Activated naive CD8-positive, alpha-beta T cell treated with anti-CD3 and anti-CD28 coated beads, Interleukin-2, amount 50 U/mL, for 24 hours (primary cell): ENCODE measurements at regions not wholly inside any gene's neighbourhood (a gene's known extent, or its start where the extent isn't known, plus 50 kb on each side); places are given as distances from the start of the nearest gene placed in this dataset.
"Not testable (repeated sequence)": the region's sequence is repeated elsewhere in the genome, so short reads cannot be mapped to it uniquely, and the experiment has no call there.

Experiments
- ATAC-seq: fragments of 150-1000 bp; cut with Tn5 transposase; one replicate; pipeline ENCODE4 v1.10.0; 2021
- DNase-seq: peaks from one replicate; pipeline ENCODE4 v3.0.0; 2021
- H3K27ac Mint-ChIP-seq: one replicate; pipeline ENCODE4 v1.8.0; 2021; ENCODE audit warnings: mild to moderate bottlenecking, mixed read lengths
- H3K27me3 Mint-ChIP-seq: one replicate; pipeline ENCODE4 v1.8.0; 2021; ENCODE audit warnings: mixed read lengths
- H3K36me3 Mint-ChIP-seq: one replicate; pipeline ENCODE4 v1.8.0; 2021; ENCODE audit warnings: low read depth, mixed read lengths
- H3K4me1 Mint-ChIP-seq: one replicate; pipeline ENCODE4 v1.8.0; 2021; ENCODE audit warnings: mixed read lengths
- H3K4me3 Mint-ChIP-seq: one replicate; pipeline ENCODE4 v1.8.0; 2021; ENCODE audit warnings: mild to moderate bottlenecking, moderate library complexity, mixed read lengths
- H3K9me3 Mint-ChIP-seq: one replicate; pipeline ENCODE4 v1.8.0; 2021; ENCODE audit warnings: mixed read lengths

GRCh38 chr17:6257336-6257735, 177.6 kb downstream of the AIPL1 start:
- Mint-ChIP-seq H3K4me3 (no peak overlapping the region), H3K27ac (no peak overlapping the region), H3K4me1 (no peaks in the 10 kb centered on the region), H3K9me3 (no peaks in the 10 kb centered on the region), H3K27me3 (peaks cover 41% of the 10 kb centered on the region), H3K36me3 (no peaks in the 10 kb centered on the region)
- ATAC-seq (no peak), DNase-seq (no peak)

GRCh38 chr17:6255322-6255721, 179.6 kb downstream of the AIPL1 start:
- Mint-ChIP-seq H3K4me1 (no peaks in the 10 kb centered on the region), H3K9me3 (no peaks in the 10 kb centered on the region), H3K27ac (no peak overlapping the region), H3K4me3 (no peak overlapping the region), H3K36me3 (no peaks in the 10 kb centered on the region), H3K27me3 (peaks cover 27% of the 10 kb centered on the region)
- no peak for ATAC-seq
- no peak for DNase-seq

- no peak for ATAC-seq
- DNase-seq, result no peak
- H3K36me3 Mint-ChIP-seq, result no peaks in the 10 kb centered on the region
- H3K9me3 Mint-ChIP-seq, result no peaks in the 10 kb centered on the region
- peaks cover 29% of the 10 kb centered on the region for H3K27me3 Mint-ChIP-seq
- H3K4me1 Mint-ChIP-seq, result no peaks in the 10 kb centered on the region
- H3K4me3 Mint-ChIP-seq, result no peak overlapping the region
- H3K27ac Mint-ChIP-seq, result no peak overlapping the region
These were observed 180.9 kb downstream of the AIPL1 start for GRCh38 chr17:6254036-6254435.

GRCh38 chr17:6251640-6252039, 181.5 kb downstream of the WSCD1 start:
- H3K27ac Mint-ChIP-seq, H3K4me1 Mint-ChIP-seq: not testable (repeated sequence)

GRCh38 chr17:6249732-6250131, 179.6 kb downstream of the WSCD1 start:
- peaks cover 6% of the 10 kb centered on the region for H3K27me3 Mint-ChIP-seq
- H3K4me1 Mint-ChIP-seq, result no peaks in the 10 kb centered on the region
- DNase-seq (no peak), ATAC-seq (no peak)
- no peak overlapping the region for H3K4me3 Mint-ChIP-seq
- no peak overlapping the region for H3K27ac Mint-ChIP-seq
- no peaks in the 10 kb centered on the region for H3K9me3 Mint-ChIP-seq
- no peaks in the 10 kb centered on the region for H3K36me3 Mint-ChIP-seq

More at GRCh38 chr17:6251640-6252039, 181.5 kb downstream of the WSCD1 start:
- not testable (repeated sequence) for ATAC-seq, H3K36me3 Mint-ChIP-seq, DNase-seq, H3K9me3 Mint-ChIP-seq, H3K4me3 Mint-ChIP-seq
- H3K27me3 Mint-ChIP-seq, result peaks cover 13% of the 10 kb centered on the region

- Mint-ChIP-seq H3K27me3 (peaks cover 8% of the 10 kb centered on the region), H3K4me3 (no peak overlapping the region), H3K36me3 (no peaks in the 10 kb centered on the region), H3K9me3 (no peaks in the 10 kb centered on the region), H3K4me1 (no peaks in the 10 kb centered on the region), H3K27ac (no peak overlapping the region)
- ATAC-seq (no peak), DNase-seq (no peak)
These were observed 177.9 kb downstream of the WSCD1 start for GRCh38 chr17:6248061-6248460.

GRCh38 chr17:6245301-6246177, 175.4 kb downstream of the WSCD1 start:
- Mint-ChIP-seq H3K4me1 (no peaks in the 10 kb centered on the region), H3K4me3 (no peak overlapping the region), H3K27me3 (peaks cover 18% of the 10 kb centered on the region), H3K36me3 (no peaks in the 10 kb centered on the region), H3K27ac (no peak overlapping the region), H3K9me3 (no peaks in the 10 kb centered on the region)
- no peak for ATAC-seq
- DNase-seq, result no peak

GRCh38 chr17:6244796-6245195, 174.6 kb downstream of the WSCD1 start:
- Mint-ChIP-seq H3K4me1 (no peaks in the 10 kb centered on the region), H3K36me3 (no peaks in the 10 kb centered on the region), H3K4me3 (no peak overlapping the region), H3K27me3 (peaks cover 23% of the 10 kb centered on the region), H3K9me3 (no peaks in the 10 kb centered on the region), H3K27ac (no peak overlapping the region)
- no peak for ATAC-seq
- DNase-seq, result no peak

- H3K4me1 Mint-ChIP-seq, result no peaks in the 10 kb centered on the region
- no peak overlapping the region for H3K4me3 Mint-ChIP-seq
- no peaks in the 10 kb centered on the region for H3K36me3 Mint-ChIP-seq
- no peaks in the 10 kb centered on the region for H3K9me3 Mint-ChIP-seq
- peaks cover 19% of the 10 kb centered on the region for H3K27me3 Mint-ChIP-seq
- H3K27ac Mint-ChIP-seq, result no peak overlapping the region
- no peak for ATAC-seq
- DNase-seq, result no peak
These were observed 174.1 kb downstream of the WSCD1 start for GRCh38 chr17:6244253-6244652.

- Mint-ChIP-seq H3K9me3 (no peaks in the 10 kb centered on the region), H3K27me3 (peaks cover 22% of the 10 kb centered on the region), H3K36me3 (no peaks in the 10 kb centered on the region), H3K4me1 (no peaks in the 10 kb centered on the region), H3K27ac (no peak overlapping the region), H3K4me3 (no peak overlapping the region)
- ATAC-seq, result no peak
- DNase-seq, result no peak
These were observed 173.0 kb downstream of the WSCD1 start for GRCh38 chr17:6243186-6243585.

GRCh38 chr17:6241996-6242395, 171.8 kb downstream of the WSCD1 start:
- Mint-ChIP-seq H3K36me3 (no peaks in the 10 kb centered on the region), H3K4me3 (no peak overlapping the region), H3K27me3 (peaks cover 26% of the 10 kb centered on the region), H3K9me3 (no peaks in the 10 kb centered on the region), H3K4me1 (no peaks in the 10 kb centered on the region), H3K27ac (no peak overlapping the region)
- ATAC-seq, result no peak
- no peak for DNase-seq

- Mint-ChIP-seq H3K9me3 (no peaks in the 10 kb centered on the region), H3K4me3 (no peak overlapping the region), H3K36me3 (no peaks in the 10 kb centered on the region), H3K27me3 (peaks cover 28% of the 10 kb centered on the region), H3K4me1 (no peaks in the 10 kb centered on the region), H3K27ac (no peak overlapping the region)
- ATAC-seq (no peak), DNase-seq (no peak)
These were observed 171.2 kb downstream of the WSCD1 start for GRCh38 chr17:6241381-6241780.

- Mint-ChIP-seq H3K27ac (no peak overlapping the region), H3K27me3 (peaks cover 31% of the 10 kb centered on the region), H3K9me3 (no peaks in the 10 kb centered on the region), H3K36me3 (no peaks in the 10 kb centered on the region), H3K4me1 (no peaks in the 10 kb centered on the region), H3K4me3 (no peak overlapping the region)
- ATAC-seq (no peak), DNase-seq (no peak)
These were observed 170.4 kb downstream of the WSCD1 start for GRCh38 chr17:6240601-6241000.

- Mint-ChIP-seq H3K9me3 (no peaks in the 10 kb centered on the region), H3K27ac (no peak overlapping the region), H3K27me3 (peaks cover 32% of the 10 kb centered on the region), H3K36me3 (no peaks in the 10 kb centered on the region), H3K4me1 (no peaks in the 10 kb centered on the region), H3K4me3 (no peak overlapping the region)
- DNase-seq (no peak), ATAC-seq (no peak)
These were observed 169.8 kb downstream of the WSCD1 start for GRCh38 chr17:6240001-6240400.

- H3K9me3 Mint-ChIP-seq, result no peaks in the 10 kb centered on the region
- peaks cover 31% of the 10 kb centered on the region for H3K27me3 Mint-ChIP-seq
- no peak overlapping the region for H3K4me3 Mint-ChIP-seq
- no peaks in the 10 kb centered on the region for H3K36me3 Mint-ChIP-seq
- DNase-seq (no peak), ATAC-seq (no peak)
- H3K4me1 Mint-ChIP-seq, result no peaks in the 10 kb centered on the region
- no peak overlapping the region for H3K27ac Mint-ChIP-seq
These were observed 169.1 kb downstream of the WSCD1 start for GRCh38 chr17:6239241-6239798.
